HG03097 (cell line): ENCODE measurements at regions not wholly inside any gene's neighbourhood (a gene's known extent, or its start where the extent isn't known, plus 50 kb on each side); places are given as distances from the start of the nearest gene placed in this dataset.

ENCODE experiments used
- ATAC-seq: cut with Tn5 transposase; IDR thresholded peaks from one replicate; pipeline ENCODE4 v1.9.1; 2021; ENCODE audit not compliant: unreplicated experiment, low FRiP score

DNA sequence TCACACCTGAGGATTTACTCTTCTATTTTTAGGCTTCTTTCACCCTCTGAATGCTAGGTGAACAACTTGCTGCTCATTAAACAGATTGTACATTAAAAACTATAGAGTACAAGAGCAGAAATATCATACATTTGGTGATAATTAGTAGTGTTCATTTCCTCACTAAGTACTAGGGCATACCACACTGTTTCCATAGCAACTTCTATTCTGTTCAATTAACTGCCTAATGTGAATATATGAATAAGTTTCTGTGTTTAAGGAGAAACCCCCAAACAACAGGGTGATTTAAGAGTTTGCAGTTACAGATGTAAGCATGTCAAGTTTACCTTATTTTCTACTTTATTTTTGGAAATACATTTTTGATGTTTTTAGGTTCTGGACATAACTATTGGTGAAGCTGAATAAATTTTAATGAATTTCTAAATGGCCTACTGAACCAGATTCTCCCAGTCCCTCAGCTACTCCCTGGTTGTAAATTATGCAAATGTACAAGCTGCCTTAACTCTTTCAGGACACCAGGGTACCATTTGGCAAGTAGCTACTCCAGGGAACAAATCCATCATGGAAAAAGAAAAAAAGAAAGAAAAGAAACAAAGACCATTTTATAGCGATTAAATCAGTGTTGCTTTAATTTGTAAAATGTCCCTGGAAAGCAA lies 199.8 kb upstream of the NAV3 start:
- no peak for ATAC-seq

DNA sequence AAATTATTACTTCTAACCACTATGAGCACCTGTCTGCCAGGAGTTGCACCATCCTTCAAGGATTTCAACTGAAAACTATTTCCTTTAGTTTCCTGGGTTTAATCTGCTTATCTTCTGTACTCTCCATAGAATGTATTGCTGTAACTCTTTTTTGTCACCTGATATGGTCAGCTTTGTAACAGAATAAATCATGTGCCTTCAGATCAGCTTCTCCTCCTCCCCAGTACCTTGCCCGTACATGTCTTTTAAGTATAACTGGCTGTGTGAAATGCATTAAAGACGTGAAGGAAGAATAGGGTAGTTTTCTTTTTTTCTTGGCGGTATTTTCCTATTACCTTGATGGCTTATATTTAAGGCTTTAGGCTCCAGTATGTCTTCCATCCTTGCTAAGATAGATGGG lies 200.3 kb upstream of the NAV3 start:
- no peak for ATAC-seq

- ATAC-seq = no peak
Measured at GRCh38 chr12:77629141-77629540, 201.6 kb upstream of the NAV3 start.

DNA sequence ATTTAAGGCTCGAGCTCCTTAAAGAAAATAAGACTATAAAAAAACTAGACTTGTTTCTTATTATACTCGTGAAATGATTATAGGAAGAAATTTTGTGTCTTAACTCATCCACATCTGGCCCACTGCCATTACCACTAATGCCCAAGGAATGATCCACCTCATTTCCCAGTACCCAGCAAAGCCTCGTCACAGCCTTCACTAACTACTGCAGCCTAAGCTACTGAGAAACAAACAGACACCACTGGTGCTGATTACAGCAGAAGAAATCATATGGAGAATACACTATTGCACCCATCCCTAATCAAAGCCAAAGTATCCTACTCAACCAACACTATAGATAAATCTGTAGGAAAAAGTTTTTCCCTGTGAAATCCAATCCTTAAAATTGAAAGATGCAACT lies 205.3 kb upstream of the NAV3 start:
- no peak for ATAC-seq

GRCh38 chr12:77619425-77619824 lies 211.3 kb upstream of the NAV3 start:
- no peak for ATAC-seq

GRCh38 chr12:77617818-77618217 lies 212.9 kb upstream of the NAV3 start:
- no peak for ATAC-seq

GRCh38 chr12:77615332-77615731 lies 215.4 kb upstream of the NAV3 start:
- no peak for ATAC-seq

DNA sequence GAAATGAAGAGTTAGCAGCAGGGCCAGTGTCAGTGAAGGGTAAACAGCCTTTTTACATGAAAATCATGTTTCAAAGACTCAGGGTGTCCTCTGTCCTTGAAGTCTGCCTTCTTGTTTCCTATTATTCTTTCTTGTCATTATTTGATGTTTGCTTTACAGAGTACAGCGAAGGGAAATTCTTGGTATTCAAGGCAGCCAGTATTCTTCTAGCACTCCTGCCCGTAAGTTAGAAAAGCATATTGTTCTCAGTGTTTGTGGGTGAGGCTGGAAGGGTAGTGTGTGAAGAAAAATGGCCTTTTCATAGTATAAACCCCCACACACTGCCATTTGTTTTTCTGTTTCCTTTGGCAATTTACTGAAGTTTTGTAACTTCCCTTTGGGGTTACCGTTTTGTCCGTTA lies 217.3 kb upstream of the NAV3 start:
- no peak for ATAC-seq

DNA sequence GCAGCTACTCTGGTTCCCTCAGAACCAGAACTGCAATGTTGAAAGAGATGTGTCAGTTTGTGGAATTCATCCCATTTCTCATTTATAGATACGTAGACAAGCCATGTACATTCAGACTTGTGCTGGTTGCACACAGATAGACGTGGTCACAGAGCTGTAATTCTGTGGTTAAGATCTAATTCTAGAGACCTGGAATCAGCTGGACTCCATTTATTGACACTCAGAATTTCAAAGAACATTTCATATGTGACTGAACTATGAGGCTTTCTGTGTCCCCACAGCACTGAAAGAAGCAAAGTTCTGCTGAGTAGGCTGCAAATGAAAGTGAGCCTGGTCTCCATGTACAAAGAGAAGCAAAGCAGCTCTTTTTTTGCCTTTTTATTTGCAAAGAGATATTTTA lies 220.2 kb upstream of the NAV3 start:
- no peak for ATAC-seq

GRCh38 chr12:77609016-77609415 lies 221.7 kb upstream of the NAV3 start:
- ATAC-seq = no peak

GRCh38 chr12:77608271-77608824 lies 222.3 kb upstream of the NAV3 start:
- no peak for ATAC-seq

DNA sequence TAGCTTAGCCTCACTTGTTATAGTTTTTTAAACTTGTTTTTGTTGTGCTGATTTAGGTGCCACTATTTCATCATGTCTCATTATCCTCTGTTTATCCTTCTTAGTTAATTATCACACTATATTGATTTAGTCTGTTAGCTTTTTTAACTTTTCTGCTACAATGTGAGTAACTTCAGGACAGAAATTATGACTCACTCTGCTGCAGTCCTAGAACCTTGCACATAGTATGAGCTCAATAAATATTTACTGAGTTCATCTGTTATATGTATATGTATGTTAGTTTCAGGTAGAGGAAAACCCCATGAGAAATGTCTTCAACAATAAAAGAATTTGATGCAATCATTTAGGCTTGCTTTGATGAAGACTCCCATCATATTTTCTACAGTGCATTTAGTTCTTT lies 224.3 kb upstream of the NAV3 start:
- peak; percentile 57 for ATAC-seq

DNA sequence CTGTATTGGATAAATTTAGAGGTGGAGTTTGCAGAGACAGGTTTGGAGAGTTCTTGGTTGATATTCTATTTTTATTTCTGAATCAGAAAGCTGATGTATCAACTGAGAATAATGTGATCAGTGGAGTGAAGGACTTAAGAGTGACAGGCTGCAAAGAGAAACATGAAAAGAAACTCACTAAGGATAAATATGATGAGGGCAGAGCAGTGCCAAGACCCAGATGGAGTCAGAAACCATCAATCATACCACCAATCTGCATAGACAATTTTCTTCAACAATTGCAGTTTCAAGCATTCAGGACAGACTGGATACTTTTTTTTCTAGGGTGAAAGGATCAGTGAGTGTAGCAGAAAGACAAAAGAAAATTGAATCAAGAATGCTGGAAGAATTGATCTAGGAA lies 226.7 kb upstream of the NAV3 start:
- ATAC-seq = no peak

GRCh38 chr12:77601069-77601468 lies 229.6 kb upstream of the NAV3 start:
- ATAC-seq = peak; percentile 46

DNA sequence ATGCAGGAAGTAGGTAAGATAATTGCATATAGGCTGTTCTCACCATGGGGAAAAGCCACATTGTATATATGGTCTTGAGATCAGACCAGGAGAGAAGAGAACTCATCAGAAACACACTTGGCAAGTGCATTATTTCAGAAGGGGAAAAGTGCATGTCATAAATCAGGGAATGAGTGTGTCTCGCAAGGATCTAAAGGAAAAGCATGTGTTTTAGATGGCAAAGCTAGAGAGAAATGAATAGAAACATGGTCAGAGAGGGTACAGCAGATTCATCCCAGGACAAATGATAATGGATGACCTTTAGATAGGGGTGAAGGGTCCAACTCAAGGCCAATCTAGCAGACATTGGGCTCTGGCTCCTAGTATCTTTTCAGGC lies 230.2 kb upstream of the NAV3 start:
- ATAC-seq = no peak

GRCh38 chr12:77599782-77600467 lies 230.8 kb upstream of the NAV3 start:
- peak; percentile 86 for ATAC-seq

DNA sequence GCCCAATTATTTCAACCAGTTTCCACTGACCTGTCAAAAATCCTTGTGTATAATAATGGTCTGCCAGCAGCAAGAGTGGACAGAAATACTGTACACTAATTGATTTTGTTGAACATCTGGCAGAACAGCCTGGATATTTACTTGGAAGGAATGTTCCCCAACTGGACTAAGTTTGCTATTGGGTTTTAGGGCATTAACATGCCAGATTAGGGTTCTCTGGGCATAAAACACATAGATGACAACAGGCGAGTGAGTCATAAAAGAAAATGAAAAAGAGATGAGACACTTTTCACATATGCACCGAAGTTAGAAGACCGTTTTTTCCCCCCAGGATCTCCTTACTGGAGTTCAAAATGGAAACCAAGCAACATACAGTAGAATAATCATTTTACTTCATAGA lies 236.3 kb upstream of the NAV3 start:
- ATAC-seq = no peak

DNA sequence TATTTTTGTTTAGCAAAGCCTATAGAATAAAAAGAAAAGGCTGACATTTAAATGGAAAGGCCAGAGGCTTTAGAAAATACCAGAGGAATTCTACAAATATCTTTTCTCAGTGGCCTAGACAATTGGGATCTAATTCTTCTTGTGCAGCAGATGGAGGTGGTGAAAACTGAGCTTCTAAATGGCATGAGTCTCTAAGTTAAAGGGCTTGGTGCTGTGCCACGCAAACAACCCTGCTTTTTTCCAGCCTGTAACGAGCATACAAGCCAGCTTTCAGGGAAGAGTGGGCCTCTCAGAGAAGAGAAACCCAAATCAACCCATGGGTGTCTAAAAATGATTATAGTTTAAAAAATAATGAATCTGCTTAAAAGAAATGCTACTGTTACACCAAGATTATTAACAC lies 237.9 kb upstream of the NAV3 start:
- ATAC-seq = no peak

GRCh38 chr12:77591959-77592743 lies 238.5 kb upstream of the NAV3 start:
- no peak for ATAC-seq

GRCh38 chr12:77590306-77590705 lies 240.4 kb upstream of the NAV3 start:
- no peak for ATAC-seq

DNA sequence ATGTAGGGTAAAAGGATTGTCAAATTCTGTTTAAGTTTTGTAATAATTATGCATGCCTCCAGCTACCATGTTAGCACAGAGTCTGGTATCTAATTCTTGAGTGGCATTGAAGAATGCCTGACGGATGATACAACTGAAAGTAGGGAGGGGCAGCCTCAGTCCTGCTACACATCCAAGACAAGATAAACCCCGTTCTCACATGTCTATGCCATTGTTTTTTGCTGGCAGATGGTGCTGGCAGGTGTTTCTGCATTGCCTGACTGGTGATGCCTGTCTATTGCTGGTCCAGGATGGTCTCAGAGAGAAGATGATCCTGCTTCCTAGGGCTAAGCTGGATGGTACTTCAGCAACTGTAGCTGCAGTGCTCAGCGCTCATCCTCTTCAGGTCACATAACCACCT lies 245.8 kb upstream of the NAV3 start:
- no peak for ATAC-seq
